Endodermal cell (in vitro differentiated cells): ENCODE measurements at regions not wholly inside any gene's neighbourhood (a gene's known extent, or its start where the extent isn't known, plus 50 kb on each side); places are given as distances from the start of the nearest gene placed in this dataset.

Source experiments
- DNase-seq: peaks from one replicate; pipeline ENCODE4 v3.0.0-alpha.2; 2017
- H3K27ac ChIP-seq: 2 replicates; pipeline ENCODE4 v1.5.1; 2013; ENCODE audit warnings: mild to moderate bottlenecking, low read depth, low read length, moderate library complexity
- H3K27me3 ChIP-seq: 2 replicates; pipeline ENCODE4 v1.6.1; 2013; ENCODE audit warnings: mild to moderate bottlenecking, low read length, moderate library complexity; ENCODE audit not compliant: insufficient read depth, control insufficient read depth, poor library complexity, severe bottlenecking
- H3K36me3 ChIP-seq: 2 replicates; pipeline ENCODE4 v1.7.0; 2013; ENCODE audit warnings: mild to moderate bottlenecking, low read length, moderate library complexity; ENCODE audit not compliant: control insufficient read depth, insufficient read depth
- H3K4me1 ChIP-seq: one replicate; pipeline ENCODE4 v1.7.0; 2013; ENCODE audit warnings: low read length; ENCODE audit not compliant: control insufficient read depth, insufficient read depth
- H3K4me3 ChIP-seq: 2 replicates; pipeline ENCODE4 v1.5.1; 2013; ENCODE audit warnings: mild to moderate bottlenecking, low read length, moderate library complexity
- H3K9ac ChIP-seq: 2 replicates; pipeline ENCODE4 v1.6.1; 2013; ENCODE audit warnings: mild to moderate bottlenecking, low read length, moderate library complexity; ENCODE audit not compliant: poor library complexity, severe bottlenecking; ENCODE audit errors: extremely low read depth
- H3K9me3 ChIP-seq: 2 replicates; pipeline ENCODE4 v1.6.1; 2013; ENCODE audit warnings: mild to moderate bottlenecking, low read length, moderate library complexity; ENCODE audit not compliant: control insufficient read depth
- H3K27ac Mint-ChIP-seq: 2 replicates; pipeline ENCODE4 v1.8.0; 2020; ENCODE audit warnings: mixed read lengths
- H3K27me3 Mint-ChIP-seq: 2 replicates; pipeline ENCODE4 v1.8.0; 2021; ENCODE audit warnings: mild to moderate bottlenecking, mixed read lengths; ENCODE audit not compliant: insufficient read depth
- H3K36me3 Mint-ChIP-seq: 2 replicates; pipeline ENCODE4 v1.8.0; 2020; ENCODE audit warnings: low read depth, mixed read lengths
- H3K4me1 Mint-ChIP-seq: 2 replicates; pipeline ENCODE4 v1.8.0; 2020; ENCODE audit warnings: mixed read lengths
- H3K4me3 Mint-ChIP-seq: 2 replicates; pipeline ENCODE4 v1.8.0; 2020; ENCODE audit warnings: mild to moderate bottlenecking, moderate library complexity, mixed read lengths
- H3K9me3 Mint-ChIP-seq: 2 replicates; pipeline ENCODE4 v1.8.0; 2020; ENCODE audit warnings: mild to moderate bottlenecking, mixed read lengths
- CTCF ChIP-seq: fragments of 200-600 bp; sonication (generic); conservative IDR thresholded peaks from 2 replicates; pipeline ENCODE4 v1.5.0; 2021; ENCODE audit warnings: antibody characterized with exemption, mild to moderate bottlenecking
- WGBS, 2 experiments: methylation state at CpG; one replicate each; pipeline versions ENCODE4 v1.1.5 to v1.1.7; 2013; ENCODE audit warnings: missing lambda C conversion rate in 2 of 2, mixed read lengths in 1 of 2; ENCODE audit not compliant: insufficient coverage in 1 of 2, insufficient read length in 1 of 2; 5-methylcytosine and 5-hydroxymethylcytosine counted together

- H3K27ac ChIP-seq = no peak overlapping the region
- H3K36me3 ChIP-seq = no peaks in the 10 kb centered on the region
- 93 to 94% methylated on average over 2 of the region's 2 CpGs for whole genome bisulfite sequencing, 2 experiments
- H3K36me3 Mint-ChIP-seq = no peaks in the 10 kb centered on the region
- no peak overlapping the region for H3K4me3 Mint-ChIP-seq
- H3K4me1 Mint-ChIP-seq = peaks cover 33% of the 10 kb centered on the region
- no peaks in the 10 kb centered on the region for H3K4me1 ChIP-seq
- no peak for TF ChIP-seq CTCF
- H3K27ac Mint-ChIP-seq = no peak overlapping the region
- peaks cover 8% of the 10 kb centered on the region for H3K27me3 Mint-ChIP-seq
- H3K27me3 ChIP-seq = no peaks in the 10 kb centered on the region
- no peak for DNase-seq
- no peaks in the 10 kb centered on the region for H3K9me3 Mint-ChIP-seq
- H3K4me3 ChIP-seq = no peak overlapping the region
- H3K9ac ChIP-seq = no peak overlapping the region
- no peaks in the 10 kb centered on the region for H3K9me3 ChIP-seq
These were observed 90.2 kb upstream of the CTSC start for GRCh38 chr11:88427719-88428118.

GRCh38 chr11:88424881-88425280 lies 87.3 kb upstream of the CTSC start:
- H3K9ac ChIP-seq = no peak overlapping the region
- no peaks in the 10 kb centered on the region for H3K4me1 ChIP-seq
- Mint-ChIP-seq H3K4me3 (no peak overlapping the region), H3K36me3 (no peaks in the 10 kb centered on the region), H3K9me3 (no peaks in the 10 kb centered on the region), H3K27me3 (peaks cover 22% of the 10 kb centered on the region), H3K27ac (no peak overlapping the region), H3K4me1 (peaks cover 27% of the 10 kb centered on the region)
- no peaks in the 10 kb centered on the region for H3K36me3 ChIP-seq
- WGBS, 2 experiments = 82 to 93% methylated on average over 6 of the region's 6 CpGs
- no peak for TF ChIP-seq CTCF
- no peak overlapping the region for H3K27ac ChIP-seq
- H3K27me3 ChIP-seq = peaks cover 7% of the 10 kb centered on the region
- H3K4me3 ChIP-seq = no peak overlapping the region
- DNase-seq = no peak
- H3K9me3 ChIP-seq = no peaks in the 10 kb centered on the region

GRCh38 chr11:88421530-88421929 lies 84.0 kb upstream of the CTSC start:
- Mint-ChIP-seq H3K4me1 (peaks cover 21% of the 10 kb centered on the region), H3K36me3 (no peaks in the 10 kb centered on the region), H3K4me3 (no peak overlapping the region), H3K27ac (peak overlapping the region; percentile 17), H3K27me3 (peaks cover 23% of the 10 kb centered on the region), H3K9me3 (no peaks in the 10 kb centered on the region)
- peak; percentile 61 for DNase-seq
- no peaks in the 10 kb centered on the region for H3K4me1 ChIP-seq
- TF ChIP-seq CTCF = no peak
- H3K9me3 ChIP-seq = no peaks in the 10 kb centered on the region
- 25 to 53% methylated on average over 1 of the region's 1 CpG for WGBS, 2 experiments
- no peaks in the 10 kb centered on the region for H3K36me3 ChIP-seq
- H3K9ac ChIP-seq = no peak overlapping the region
- H3K4me3 ChIP-seq = no peak overlapping the region
- H3K27me3 ChIP-seq = peaks cover 7% of the 10 kb centered on the region
- H3K27ac ChIP-seq = no peak overlapping the region
